ENCODE measurements at regions not wholly inside any gene's neighbourhood (a gene's known extent, or its start where the extent isn't known, plus 50 kb on each side); places are given as distances from the start of the nearest gene placed in this dataset.

GRCh38 chr14:28102814-28103213 lies 663.8 kb upstream of the FOXG1 start:
- no peak overlapping the region for H3K4me3 Mint-ChIP-seq
- no peaks in the 10 kb centered on the region for H3K4me1 Mint-ChIP-seq

GRCh38 chr14:28113311-28113710 lies 653.3 kb upstream of the FOXG1 start:
- no peaks in the 10 kb centered on the region for H3K9me3 ChIP-seq (ENCODE audit: control insufficient read depth, low read length, poor library complexity, severe bottlenecking)
- ATAC-seq (no peak), DNase-seq (no peak)
- Mint-ChIP-seq H3K4me1 (no peaks in the 10 kb centered on the region), H3K27ac (no peak overlapping the region), H3K4me3 (no peak overlapping the region), H3K36me3 (ENCODE audit: low read depth) (no peaks in the 10 kb centered on the region), H3K27me3 (no peaks in the 10 kb centered on the region)

More at GRCh38 chr14:28102814-28103213, 663.8 kb upstream of the FOXG1 start:
- no peaks in the 10 kb centered on the region for H3K9me3 ChIP-seq (ENCODE audit: control insufficient read depth, low read length, poor library complexity, severe bottlenecking)
- Mint-ChIP-seq H3K36me3 (ENCODE audit: low read depth) (no peaks in the 10 kb centered on the region), H3K27me3 (no peaks in the 10 kb centered on the region), H3K27ac (no peak overlapping the region)
- ATAC-seq: no peak
- DNase-seq: no peak

- no peak for ATAC-seq
- no peaks in the 10 kb centered on the region for H3K9me3 ChIP-seq (ENCODE audit: control insufficient read depth, low read length, poor library complexity, severe bottlenecking)
These were observed 649.9 kb upstream of the FOXG1 start for GRCh38 chr14:28116716-28117115.

DNA sequence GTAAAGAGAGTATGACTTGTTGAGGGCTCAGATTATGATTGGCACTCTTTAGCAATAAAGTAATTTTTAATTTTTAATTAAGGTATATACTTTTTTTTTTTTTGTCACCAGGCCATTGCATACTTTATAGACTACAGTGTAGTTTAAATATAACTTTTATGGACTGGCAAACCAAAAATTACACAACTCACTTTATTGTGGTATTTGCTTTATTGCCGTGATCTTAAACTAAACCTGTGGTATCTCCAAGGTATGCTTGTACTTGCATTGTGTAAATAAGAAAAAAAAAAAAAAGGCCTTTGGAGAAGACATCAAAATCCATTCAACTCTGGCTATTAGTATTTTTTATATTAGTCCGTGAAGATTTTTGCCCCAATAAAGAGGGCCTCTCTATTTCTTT lies 646.7 kb upstream of the FOXG1 start:
- H3K4me3 Mint-ChIP-seq: no peak overlapping the region
- H3K27ac Mint-ChIP-seq: no peak overlapping the region
- H3K9me3 ChIP-seq (ENCODE audit: control insufficient read depth, low read length, poor library complexity, severe bottlenecking): no peaks in the 10 kb centered on the region
- H3K4me1 Mint-ChIP-seq: no peaks in the 10 kb centered on the region
- DNase-seq: no peak
- no peaks in the 10 kb centered on the region for H3K27me3 Mint-ChIP-seq
- no peaks in the 10 kb centered on the region for H3K36me3 Mint-ChIP-seq (ENCODE audit: low read depth)
- ATAC-seq: no peak

More at GRCh38 chr14:28116716-28117115, 649.9 kb upstream of the FOXG1 start:
- no peaks in the 10 kb centered on the region for H3K36me3 Mint-ChIP-seq (ENCODE audit: low read depth)
- no peaks in the 10 kb centered on the region for H3K27me3 Mint-ChIP-seq
- DNase-seq: no peak
- H3K4me1 Mint-ChIP-seq: no peaks in the 10 kb centered on the region
- no peak overlapping the region for H3K27ac Mint-ChIP-seq
- H3K4me3 Mint-ChIP-seq: no peak overlapping the region

GRCh38 chr14:28120391-28120790 lies 646.2 kb upstream of the FOXG1 start:
- no peaks in the 10 kb centered on the region for H3K4me1 Mint-ChIP-seq
- ATAC-seq (no peak), DNase-seq (no peak)
- H3K27ac Mint-ChIP-seq: no peak overlapping the region
- H3K36me3 Mint-ChIP-seq (ENCODE audit: low read depth): no peaks in the 10 kb centered on the region
- H3K27me3 Mint-ChIP-seq: no peaks in the 10 kb centered on the region
- H3K4me3 Mint-ChIP-seq: no peak overlapping the region
- no peaks in the 10 kb centered on the region for H3K9me3 ChIP-seq (ENCODE audit: control insufficient read depth, low read length, poor library complexity, severe bottlenecking)

DNA sequence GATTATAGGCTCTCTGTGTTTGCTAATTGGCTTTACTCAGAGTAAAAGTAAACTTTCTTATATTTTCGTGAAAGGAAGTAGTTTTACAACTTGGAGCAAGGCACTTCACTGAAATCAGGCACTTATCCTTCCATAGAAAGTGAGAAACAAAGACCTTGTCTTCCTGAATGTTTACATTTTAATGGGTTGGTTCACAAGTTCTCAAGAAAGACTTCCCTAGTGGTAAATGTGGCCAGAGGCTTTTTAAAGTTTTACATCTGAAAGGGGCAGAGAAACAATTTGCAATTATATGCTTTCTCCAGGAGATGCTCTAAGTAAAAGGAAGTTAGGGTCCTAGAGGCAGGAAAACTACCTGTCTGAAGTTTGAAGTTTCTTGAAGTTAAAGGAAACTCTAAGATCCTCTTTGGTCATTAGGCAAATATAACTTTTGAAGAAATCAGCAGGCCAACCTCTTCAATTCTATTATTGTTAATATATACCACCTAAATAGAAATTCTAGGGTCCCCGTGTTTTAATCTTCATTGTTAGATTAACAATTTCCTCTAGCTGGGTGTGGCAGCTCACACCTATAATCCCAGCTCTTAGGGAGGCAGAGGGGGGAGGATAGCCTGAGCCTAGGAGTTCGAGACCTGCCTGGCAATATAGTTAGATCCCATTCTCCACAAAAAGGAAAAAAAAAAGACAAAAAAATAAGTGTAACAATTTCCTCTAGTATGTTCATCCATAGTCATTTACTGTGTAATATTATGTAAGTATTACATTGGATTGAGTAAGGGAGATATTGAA lies 644.9 kb upstream of the FOXG1 start:
- H3K27ac Mint-ChIP-seq: no peak overlapping the region
- H3K36me3 Mint-ChIP-seq (ENCODE audit: low read depth): no peaks in the 10 kb centered on the region
- no peaks in the 10 kb centered on the region for H3K9me3 ChIP-seq (ENCODE audit: control insufficient read depth, low read length, poor library complexity, severe bottlenecking)
- H3K27me3 Mint-ChIP-seq: no peaks in the 10 kb centered on the region
- DNase-seq (no peak), ATAC-seq (no peak)
- H3K4me1 Mint-ChIP-seq: no peaks in the 10 kb centered on the region
- no peak overlapping the region for H3K4me3 Mint-ChIP-seq

DNA sequence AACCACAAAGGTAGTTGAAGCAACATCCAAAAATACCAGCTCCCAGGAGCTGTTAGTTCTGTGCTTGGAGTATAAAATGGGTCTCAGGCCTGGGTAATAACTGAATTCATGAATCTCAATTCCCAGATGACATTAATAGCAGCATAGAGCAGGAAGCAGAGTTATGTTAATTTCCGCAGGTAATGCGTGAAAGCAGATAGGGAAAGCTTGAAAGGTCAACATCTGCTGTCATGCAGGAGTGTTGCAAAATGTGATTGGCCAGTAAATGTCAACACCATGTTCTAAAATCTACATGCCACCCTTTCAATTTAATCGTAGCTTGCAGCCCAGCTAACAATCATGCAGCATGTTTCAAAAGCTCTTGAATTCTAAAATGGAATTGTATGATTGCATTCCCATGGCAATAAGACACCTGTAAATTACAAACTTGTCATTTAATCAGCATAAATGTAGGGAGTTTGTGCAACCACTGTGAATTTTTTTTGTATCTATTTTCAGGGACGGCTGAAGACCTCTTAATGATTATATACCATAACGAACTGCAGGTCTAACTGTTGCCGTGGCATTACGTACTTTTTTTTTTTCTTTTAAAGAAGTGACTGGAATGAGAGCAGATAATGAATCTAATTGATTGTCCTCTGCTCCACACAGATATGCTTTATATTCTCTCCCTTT lies 635.8 kb upstream of the FOXG1 start:
- ATAC-seq: no peak

GRCh38 chr14:28138341-28138740 lies 628.2 kb upstream of the FOXG1 start:
- no peaks in the 10 kb centered on the region for H3K4me1 Mint-ChIP-seq
- H3K9me3 ChIP-seq (ENCODE audit: control insufficient read depth, low read length, poor library complexity, severe bottlenecking): no peaks in the 10 kb centered on the region
- no peaks in the 10 kb centered on the region for H3K36me3 Mint-ChIP-seq (ENCODE audit: low read depth)
- ATAC-seq: no peak
- H3K27me3 Mint-ChIP-seq: no peaks in the 10 kb centered on the region
- DNase-seq: no peak
- no peak overlapping the region for H3K27ac Mint-ChIP-seq
- H3K4me3 Mint-ChIP-seq: no peak overlapping the region

More for the DNA sequence above, 635.8 kb upstream of the FOXG1 start:
- Mint-ChIP-seq H3K27me3 (no peaks in the 10 kb centered on the region), H3K27ac (no peak overlapping the region), H3K4me3 (no peak overlapping the region), H3K36me3 (ENCODE audit: low read depth) (no peaks in the 10 kb centered on the region), H3K4me1 (no peaks in the 10 kb centered on the region)
- H3K9me3 ChIP-seq (ENCODE audit: control insufficient read depth, low read length, poor library complexity, severe bottlenecking): no peaks in the 10 kb centered on the region
- no peak for DNase-seq

- no peaks in the 10 kb centered on the region for H3K9me3 ChIP-seq (ENCODE audit: control insufficient read depth, low read length, poor library complexity, severe bottlenecking)
- Mint-ChIP-seq H3K4me3 (no peak overlapping the region), H3K4me1 (no peaks in the 10 kb centered on the region), H3K36me3 (ENCODE audit: low read depth) (no peaks in the 10 kb centered on the region), H3K27me3 (no peaks in the 10 kb centered on the region), H3K27ac (no peak overlapping the region)
- ATAC-seq (no peak), DNase-seq (no peak)
These were observed 624.9 kb upstream of the FOXG1 start for GRCh38 chr14:28141662-28142061.

DNA sequence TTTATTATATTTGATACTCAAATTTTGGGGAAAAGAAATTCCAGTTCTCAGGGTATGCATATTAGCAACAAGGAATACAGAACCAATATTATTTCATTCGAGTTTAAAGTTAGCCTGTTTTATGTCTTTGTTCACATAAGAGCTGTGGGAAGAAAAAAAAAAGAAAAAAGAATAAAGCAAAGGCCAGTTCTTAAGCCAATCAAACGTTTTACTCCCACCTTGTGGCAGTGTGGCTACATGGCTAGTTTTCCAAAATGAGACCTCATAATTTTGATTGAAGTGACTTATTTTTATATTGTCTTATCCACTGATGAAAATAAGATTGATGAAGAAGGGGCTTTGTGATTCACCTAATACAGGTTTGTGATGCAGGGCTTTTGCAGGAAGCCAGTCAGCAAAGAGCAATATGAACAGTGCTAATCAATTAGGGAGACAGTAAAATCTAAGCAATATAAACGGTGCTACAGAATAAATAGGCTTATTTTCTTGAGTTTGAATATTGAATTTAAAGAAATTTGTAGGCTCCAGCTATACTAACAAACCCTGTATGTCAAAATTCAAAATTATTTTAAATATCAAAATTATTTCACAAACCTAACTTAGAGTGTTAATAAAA lies 624.1 kb upstream of the FOXG1 start:
- Mint-ChIP-seq H3K4me3 (no peak overlapping the region), H3K36me3 (ENCODE audit: low read depth) (no peaks in the 10 kb centered on the region), H3K4me1 (no peaks in the 10 kb centered on the region), H3K27ac (no peak overlapping the region), H3K27me3 (no peaks in the 10 kb centered on the region)
- H3K9me3 ChIP-seq (ENCODE audit: control insufficient read depth, low read length, poor library complexity, severe bottlenecking): no peaks in the 10 kb centered on the region
- ATAC-seq: no peak
- DNase-seq: no peak

GRCh38 chr14:28143316-28143715 lies 623.3 kb upstream of the FOXG1 start:
- DNase-seq (no peak), ATAC-seq (no peak)
- H3K9me3 ChIP-seq (ENCODE audit: control insufficient read depth, low read length, poor library complexity, severe bottlenecking): no peaks in the 10 kb centered on the region
- Mint-ChIP-seq H3K36me3 (ENCODE audit: low read depth) (no peaks in the 10 kb centered on the region), H3K4me3 (no peak overlapping the region), H3K27me3 (no peaks in the 10 kb centered on the region), H3K27ac (no peak overlapping the region), H3K4me1 (no peaks in the 10 kb centered on the region)

GRCh38 chr14:28151926-28152325 lies 614.7 kb upstream of the FOXG1 start:
- ATAC-seq (no peak), DNase-seq (no peak)
- Mint-ChIP-seq H3K4me1 (no peaks in the 10 kb centered on the region), H3K27ac (no peak overlapping the region), H3K36me3 (ENCODE audit: low read depth) (no peaks in the 10 kb centered on the region), H3K27me3 (no peaks in the 10 kb centered on the region), H3K4me3 (no peak overlapping the region)
- H3K9me3 ChIP-seq (ENCODE audit: control insufficient read depth, low read length, poor library complexity, severe bottlenecking): no peaks in the 10 kb centered on the region

- no peak for DNase-seq
- ATAC-seq: no peak
- H3K27ac Mint-ChIP-seq: no peak overlapping the region
These were observed 614.0 kb upstream of the FOXG1 start for GRCh38 chr14:28152453-28153044.

More at GRCh38 chr14:28152453-28153044, 614.0 kb upstream of the FOXG1 start:
- Mint-ChIP-seq H3K4me3 (no peak overlapping the region), H3K27me3 (no peaks in the 10 kb centered on the region), H3K36me3 (ENCODE audit: low read depth) (no peaks in the 10 kb centered on the region), H3K4me1 (no peaks in the 10 kb centered on the region)
- no peaks in the 10 kb centered on the region for H3K9me3 ChIP-seq (ENCODE audit: control insufficient read depth, low read length, poor library complexity, severe bottlenecking)

Data from T-helper 17 cell (primary cell).